GM12874 (cell line): ENCODE measurements at regions not wholly inside any gene's neighbourhood (a gene's known extent, or its start where the extent isn't known, plus 50 kb on each side); places are given as distances from the start of the nearest gene placed in this dataset.

Source experiments
- CTCF ChIP-seq: IDR thresholded peaks from 2 replicates; pipeline ENCODE4 v1.5.1; 2011; ENCODE audit warnings: low read depth, mild to moderate bottlenecking, control low read depth, low read length, moderate library complexity; ENCODE audit not compliant: insufficient read depth

GRCh38 chr2:9778012-9778411 lies 65.3 kb upstream of the TAF1B start:
- peak; percentile 66; the same call in 1 of the 2 replicates for TF ChIP-seq CTCF

GRCh38 chr2:9778471-9779316 lies 64.6 kb upstream of the TAF1B start:
- TF ChIP-seq CTCF: no peak

DNA sequence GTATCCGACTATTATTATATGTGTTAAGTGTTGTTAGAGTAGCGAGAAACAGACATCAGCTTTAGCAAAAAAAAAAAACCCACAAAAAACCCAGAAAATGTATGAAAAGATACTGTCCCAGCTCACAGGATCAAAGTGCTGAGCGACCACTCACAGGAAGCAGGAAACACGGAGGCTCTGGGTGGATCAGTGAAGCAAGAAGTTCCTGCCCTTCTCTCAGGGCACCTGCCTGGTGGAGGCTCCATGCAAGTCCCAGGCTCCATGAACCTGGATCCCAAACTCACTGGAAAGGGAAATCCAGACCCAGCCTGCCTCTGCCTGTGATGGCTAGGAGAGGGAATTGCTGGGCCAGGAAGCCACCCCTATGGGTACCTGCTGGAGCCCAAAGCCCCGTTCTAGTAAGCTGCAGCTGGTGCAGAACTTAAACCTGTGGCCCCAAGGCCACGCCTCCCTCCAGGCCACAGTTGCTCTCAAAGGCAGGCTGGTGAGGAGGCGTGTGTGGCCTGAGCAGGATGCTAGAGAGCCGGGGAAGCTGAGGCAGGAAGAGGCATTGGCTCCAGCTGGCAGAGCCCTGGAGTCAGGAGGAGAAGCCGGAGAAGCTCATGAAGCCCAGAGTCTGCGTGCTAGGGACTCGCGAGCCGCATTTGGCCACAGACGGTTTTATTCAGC lies 63.5 kb upstream of the TAF1B start:
- TF ChIP-seq CTCF: no peak

- no peak for TF ChIP-seq CTCF
Measured at GRCh38 chr2:9780368-9781130, 62.7 kb upstream of the TAF1B start.

GRCh38 chr2:9781252-9781651 lies 62.0 kb upstream of the TAF1B start:
- no peak for TF ChIP-seq CTCF

GRCh38 chr2:9782197-9782719 lies 61.0 kb upstream of the TAF1B start:
- no peak for TF ChIP-seq CTCF

DNA sequence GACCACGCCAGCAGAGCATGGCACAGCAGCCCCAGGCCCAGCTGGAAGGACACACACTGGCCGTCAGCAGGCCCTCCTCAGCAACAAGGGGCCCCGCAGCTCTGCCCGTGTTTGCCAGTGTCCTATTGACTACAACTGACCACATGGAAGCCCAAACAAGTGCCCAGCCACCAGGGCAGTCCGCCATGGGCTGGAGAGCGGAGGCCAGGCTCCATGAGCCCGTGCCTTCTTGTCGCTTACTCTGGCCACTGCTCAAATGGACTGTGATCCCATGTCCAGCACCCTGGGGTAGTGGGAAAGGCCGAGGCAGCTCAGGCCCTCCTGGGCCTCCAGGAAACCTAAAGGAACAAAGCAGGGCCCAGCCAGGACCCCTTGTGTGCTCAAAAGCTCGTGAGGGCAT lies 53.9 kb upstream of the TAF1B start:
- no peak for TF ChIP-seq CTCF
